Stimulated activated CD8-positive, alpha-beta memory T cell treated with anti-CD3 and anti-CD28 coated beads, Interleukin-15, amount 100 ng/mL, for 4 hours (primary cell): ENCODE measurements at regions not wholly inside any gene's neighbourhood (a gene's known extent, or its start where the extent isn't known, plus 50 kb on each side); places are given as distances from the start of the nearest gene placed in this dataset.

Source experiments
- DNase-seq, 2 donors: peaks; one replicate each; pipeline ENCODE4 v3.0.0-alpha.2; 2020; ENCODE audit warnings: low read depth in 2 of 2

DNA sequence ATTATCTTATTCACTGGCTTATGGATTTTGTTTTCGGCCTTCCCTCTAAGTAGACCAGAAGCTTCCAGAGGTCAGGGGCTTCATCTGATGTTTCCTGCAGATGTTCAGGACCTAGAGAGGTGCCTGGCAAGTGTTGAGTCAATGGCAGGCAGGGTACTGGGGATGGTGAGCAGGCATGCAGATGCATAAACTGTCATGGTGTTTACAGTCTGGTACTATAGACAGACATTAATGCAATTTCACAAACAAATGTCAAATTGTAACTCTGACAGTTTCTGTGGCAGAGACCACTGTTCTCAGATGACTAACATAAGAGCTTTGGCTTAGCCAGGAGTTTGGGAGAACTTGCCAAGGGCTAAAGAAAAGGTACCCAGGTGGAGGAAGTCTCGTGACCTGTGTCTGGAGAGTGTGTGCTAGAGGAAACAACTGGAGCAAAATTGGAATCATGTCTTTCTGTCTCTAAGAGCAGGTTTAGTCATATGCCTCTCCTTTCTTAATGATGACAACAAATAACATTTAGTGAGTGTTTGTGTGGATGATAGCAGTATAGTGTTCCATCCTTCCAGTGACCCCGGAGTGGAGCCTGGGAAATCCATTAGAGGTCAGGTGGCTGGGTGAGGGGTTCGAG is 53.7 kb upstream of the TRAK1 start:
- no peak for DNase-seq

DNA sequence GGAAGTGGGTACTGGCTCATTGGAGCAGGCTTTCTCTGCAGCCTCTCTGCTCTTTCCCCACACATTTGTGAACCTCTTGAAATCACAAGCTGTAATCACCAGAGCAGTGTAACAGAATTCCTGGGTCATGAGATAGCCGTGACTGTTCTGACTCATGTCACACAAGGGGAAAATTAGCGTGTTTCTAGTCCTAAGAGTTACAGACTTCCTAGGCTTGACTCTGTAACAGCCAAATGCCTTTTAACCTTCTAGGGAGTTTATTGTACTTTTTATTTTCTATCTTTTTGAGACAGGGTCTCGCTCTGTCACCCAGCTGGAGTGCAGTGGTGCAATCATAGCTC is 54.7 kb upstream of the TRAK1 start:
- no peak for DNase-seq

DNA sequence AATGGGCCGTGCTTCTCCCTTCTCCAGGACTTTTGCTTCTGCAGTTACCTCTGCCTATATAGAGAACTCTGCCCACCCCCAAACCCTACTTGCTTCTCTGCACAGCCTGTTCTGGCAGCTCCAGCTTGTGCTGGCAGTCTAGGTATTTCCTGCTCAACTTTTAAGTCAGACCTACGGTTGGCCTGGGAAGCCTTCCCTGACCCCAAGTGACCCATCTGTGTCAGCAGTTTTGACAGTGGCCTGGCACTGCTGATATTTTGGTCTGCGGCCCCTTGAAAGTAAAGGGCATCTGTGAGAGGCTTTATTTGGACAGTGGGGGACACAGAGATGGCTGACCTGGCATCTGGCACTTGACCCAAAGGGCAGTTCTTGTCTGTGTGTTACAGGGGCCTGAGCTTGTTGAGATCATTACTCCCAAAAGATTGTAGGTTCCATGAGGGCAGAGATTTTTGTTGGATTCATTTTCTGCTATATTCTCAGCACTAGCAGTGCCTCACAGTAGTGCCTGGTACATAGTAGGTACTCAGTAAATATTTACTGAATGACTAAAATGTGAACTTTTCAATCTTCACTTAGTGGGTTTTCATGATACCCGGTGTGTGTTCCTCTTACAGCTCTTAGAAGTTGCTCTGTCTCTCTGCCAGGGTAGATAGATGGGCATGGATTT is 55.2 kb upstream of the TRAK1 start:
- DNase-seq = no peak

DNA sequence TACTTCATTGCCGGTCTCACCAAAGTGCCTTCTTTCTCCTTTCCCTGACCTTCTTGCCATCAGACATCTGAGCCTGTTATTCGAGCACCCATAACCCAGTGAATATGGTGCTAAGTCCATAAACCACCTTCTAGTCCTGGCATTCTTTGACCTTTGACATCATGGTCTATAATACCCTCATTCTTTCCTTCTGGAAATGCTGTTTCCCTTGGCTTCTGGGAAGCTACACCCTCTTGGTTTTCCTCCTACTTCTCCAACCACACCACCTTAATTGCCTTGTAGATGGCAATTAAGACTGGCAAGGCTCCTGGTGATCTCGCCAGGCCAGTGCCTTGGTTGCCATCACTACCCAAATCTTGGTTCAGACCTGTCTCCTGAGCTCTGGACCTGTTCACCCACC is 56.1 kb upstream of the TRAK1 start:
- DNase-seq = no peak

DNA sequence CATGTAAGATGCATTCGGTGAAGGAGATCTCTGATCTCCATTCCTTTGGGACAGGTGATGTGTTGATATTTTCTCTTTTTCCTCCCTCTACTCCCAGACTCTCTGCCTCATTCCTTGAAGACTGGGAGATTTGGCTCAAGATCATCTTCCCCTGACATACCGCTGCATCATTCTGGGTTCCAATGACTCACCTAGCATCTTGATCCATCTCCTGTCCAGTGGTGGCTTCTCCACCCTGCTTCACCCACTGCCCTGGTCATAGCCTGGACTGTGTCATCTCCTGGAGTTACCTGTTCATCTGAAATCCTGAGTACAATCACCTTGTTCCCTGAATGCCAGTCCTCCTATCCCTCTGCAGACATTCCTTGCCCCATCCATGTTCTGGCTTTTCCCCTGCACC is 57.4 kb upstream of the TRAK1 start:
- DNase-seq = no peak

DNA sequence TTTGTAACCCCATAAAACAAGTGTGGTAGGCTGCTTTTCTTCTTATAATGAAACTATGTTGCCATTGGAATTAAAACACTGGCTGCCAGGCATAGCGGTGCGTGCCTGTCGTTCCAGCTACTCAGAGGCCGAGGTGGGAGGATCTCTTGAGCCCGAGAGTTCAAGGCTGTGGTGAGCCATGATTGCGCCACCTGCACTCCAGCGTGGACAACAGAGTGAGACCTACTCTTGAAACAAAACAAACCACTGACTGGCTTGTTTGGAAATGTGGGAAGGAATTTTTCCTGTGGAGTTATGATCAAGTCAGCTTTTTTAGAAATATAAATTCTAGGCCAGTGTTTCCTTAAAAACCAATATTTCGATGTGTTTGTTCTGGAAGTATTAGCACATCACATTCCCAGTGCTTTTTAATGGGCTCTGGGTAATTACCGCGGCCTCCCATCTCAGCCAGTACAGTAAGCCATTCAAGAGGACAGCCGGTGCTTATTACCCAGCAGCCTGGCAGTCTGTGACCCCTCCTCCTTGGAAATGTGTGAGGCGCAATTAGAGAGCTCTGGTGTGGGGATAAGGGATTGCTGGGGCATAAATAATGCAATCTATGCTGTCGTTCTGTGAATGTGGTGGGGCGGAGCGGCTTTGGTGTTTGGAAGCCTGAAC is 58.3 kb upstream of the TRAK1 start:
- DNase-seq = no peak

DNA sequence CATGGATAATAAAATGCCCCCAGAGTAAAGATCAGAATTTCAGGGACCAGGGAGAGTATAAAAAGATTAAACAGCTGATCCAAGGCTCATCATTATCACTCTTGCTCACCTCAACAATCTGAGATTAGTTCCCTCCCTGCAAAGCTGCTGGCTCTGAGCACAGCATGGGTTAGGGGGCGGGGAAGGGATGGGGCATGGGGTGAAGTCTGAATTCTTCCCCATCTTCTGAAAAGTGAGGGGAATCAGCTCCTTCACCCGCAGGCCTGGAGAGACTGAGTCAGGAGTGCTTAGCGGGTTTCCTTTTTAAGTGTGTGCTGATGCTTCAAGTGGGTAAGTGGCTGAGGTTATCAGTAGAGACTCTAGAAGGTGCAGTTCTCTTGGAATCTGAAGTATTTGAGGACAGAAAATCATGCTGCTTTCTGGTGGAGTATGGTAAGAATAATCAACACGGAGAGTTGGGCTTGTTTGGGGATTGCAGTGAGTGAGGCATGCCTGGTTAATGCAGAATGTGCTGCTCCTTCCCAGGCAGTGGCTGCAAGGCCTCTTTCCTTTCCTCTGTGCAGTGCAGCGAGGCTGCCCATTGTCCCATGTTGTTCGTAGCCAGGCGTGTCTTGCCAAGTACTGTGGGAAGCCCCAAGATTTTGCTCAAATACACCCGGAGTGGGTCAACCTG is 59.2 kb upstream of the TRAK1 start:
- no peak for DNase-seq

DNA sequence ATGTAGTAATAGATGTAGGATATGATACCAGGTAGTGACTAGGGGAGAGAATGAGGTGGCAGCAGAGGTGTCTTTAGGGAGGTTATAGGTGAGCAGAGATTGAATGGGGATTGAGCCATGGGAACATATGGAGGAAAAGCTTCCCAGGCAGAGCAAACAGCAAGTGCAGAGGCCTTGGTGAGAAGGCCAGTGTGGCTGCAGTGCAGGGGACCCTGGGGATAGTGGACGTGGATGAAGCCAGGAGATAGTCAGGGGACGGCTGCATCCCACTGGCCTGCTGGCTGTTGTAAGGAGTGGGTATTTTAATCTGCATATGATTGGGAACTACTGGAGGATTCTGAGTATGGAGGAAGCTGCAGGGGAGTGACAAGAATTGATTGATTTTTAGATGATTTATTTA is 62.7 kb upstream of the TRAK1 start:
- DNase-seq = no peak

DNA sequence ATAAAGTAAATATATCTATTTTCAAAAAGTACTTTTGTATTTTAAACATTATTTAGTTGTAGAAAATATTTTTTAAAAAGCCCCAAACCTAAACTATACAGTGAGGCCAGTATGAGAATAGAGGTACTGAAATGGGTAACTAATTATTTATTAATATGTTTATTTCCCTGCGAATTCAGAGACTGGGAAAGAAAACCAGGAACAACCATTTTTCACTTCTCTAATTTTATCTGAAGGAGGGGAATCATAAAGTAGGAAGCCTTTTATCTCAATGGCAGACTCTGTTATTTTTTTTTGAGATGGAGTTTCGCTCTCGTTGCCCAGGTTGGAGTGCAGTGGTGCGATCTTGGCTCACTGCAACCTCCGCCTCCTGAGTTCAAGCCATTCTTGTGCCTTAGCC is 63.6 kb upstream of the TRAK1 start:
- no peak for DNase-seq

DNA sequence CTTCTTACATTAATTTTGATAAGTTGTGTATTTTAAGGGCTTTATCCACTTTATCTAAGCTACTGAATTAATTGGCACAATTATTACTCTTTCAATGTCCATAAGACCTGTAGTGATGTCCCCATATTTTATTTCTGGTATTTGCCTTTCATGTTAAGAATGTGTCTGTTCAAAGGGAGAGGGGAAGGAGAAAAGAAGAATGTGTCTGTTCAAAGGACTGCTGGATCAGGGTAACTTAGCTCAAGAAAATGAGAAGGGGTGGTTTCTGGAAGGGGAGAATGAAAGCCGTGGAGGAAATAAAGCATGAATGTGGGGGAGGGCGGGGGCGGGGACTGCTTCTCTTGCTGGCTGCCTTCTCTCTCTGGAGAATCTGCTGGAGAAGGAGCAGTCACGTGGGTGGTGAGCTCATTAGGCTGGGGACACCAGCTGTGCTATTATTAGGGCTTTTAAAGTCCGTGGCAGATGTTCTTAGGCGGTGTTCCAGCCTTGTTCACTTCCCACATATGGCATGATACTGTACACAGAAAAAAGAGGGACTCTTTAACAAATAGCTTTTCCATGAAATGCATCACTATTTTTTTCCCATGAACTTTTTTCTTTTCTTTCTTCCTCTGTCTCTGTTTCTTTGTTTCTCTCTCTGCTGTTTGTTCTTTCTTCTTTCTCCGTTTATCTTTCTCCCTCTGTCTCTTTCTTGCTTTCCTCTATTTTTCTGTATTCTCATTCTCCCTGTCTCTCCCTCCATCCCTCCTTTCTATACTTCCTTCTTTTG is 63.7 kb upstream of the ULK4 start:
- DNase-seq = no peak

DNA sequence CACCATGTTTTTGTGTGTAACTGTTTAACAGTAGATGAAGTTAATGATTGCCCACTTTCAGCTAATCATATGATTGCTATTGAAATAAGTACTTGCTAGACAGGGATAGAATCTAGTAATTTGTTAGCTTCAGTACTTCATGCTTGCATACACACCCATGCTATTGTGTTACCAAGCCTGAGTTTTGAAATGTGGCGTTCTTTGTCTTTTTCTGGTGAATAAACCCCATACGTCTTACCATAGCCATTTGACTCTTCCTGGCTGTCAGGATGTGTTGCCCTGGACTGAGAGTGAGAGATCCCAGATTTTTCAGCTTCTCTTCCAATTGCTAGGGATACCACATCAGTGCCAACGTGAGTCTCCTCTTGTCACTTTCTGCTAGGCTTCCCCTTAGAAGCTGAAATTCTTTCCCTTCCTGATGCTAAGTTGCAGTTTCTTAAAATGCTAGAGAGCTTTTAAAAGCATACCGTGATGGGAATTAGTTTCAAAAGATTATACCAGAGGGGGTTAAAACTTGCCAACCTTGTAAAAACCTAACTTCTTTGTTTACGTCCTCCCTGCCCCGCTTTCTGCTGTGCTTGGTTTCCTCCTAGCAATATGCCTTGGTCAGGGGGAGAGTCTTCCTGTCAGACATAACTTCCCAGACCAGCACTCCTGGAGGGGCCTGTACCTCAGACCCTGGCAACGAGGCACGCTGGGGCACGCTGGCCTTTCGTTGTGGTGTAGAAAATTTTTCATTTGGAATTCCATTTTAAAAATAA is 62.9 kb upstream of the ULK4 start:
- no peak for DNase-seq

DNA sequence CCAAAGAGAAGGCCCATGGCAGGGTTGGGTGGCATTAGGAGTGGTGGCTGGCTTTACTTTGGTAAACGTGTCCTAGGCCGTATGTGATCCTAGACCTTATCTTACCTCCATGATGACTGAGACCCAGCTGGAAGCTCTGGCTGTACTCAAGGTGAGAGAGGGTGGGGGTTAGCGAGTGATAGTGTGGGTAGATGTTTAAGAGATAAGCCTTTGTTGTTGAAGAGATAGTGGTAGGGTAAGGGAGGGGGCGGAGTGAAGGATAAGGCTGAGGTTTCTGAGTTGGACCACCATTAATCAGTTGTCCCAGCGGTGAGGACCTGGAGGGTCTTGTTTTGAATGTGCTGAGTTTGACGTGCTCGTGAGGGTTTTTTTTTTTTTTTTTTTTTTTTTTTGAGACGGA is 61.5 kb upstream of the ULK4 start:
- DNase-seq = no peak

DNA sequence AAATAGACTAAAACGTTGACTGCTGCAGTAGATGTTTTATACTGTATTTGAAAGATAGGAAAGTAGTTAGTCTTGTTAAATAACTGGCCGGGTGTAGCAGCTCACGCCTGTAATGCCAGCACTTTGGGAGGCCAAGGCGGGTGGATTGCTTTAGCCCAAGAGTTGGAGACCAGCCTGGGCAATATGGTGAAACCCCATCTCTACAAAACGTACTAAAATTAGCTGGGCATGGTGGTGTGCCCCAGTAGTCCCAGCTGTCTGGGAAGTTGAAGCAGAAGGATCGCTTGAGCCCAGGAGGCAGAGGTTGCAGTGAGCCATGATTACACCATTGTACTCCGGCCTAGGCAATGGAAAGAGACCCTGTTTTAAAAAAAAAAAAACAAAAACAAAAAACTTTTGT is 60.5 kb upstream of the ULK4 start:
- no peak for DNase-seq

DNA sequence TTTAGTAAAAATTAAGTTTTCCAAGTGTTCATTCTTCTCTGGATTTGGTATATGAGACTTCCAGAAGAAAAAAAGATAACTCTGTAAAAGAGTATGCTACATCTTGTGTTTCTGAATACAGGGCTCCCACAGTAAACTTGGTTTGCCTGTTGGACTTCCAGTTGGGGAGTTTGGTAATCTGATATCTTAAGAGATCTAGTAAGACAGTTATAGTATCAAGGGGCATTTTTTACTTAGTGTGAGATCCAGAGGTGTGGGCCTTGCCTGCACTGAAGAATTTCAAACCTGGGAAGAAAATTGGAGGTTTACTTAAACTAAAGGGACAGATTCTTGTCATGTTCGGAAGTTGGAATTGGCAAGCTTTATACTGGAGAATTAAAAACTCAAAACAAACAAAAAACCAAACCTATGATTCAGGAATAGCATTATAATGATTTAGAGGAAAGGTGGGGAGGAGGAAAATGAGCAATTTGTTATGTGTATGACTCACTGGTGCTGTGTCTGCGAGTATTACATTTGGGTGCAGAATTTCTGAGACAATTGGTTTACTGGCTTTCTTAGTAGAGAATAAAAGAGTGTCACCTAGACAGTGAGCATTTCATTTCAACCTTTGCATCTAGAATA is 58.9 kb upstream of the ULK4 start:
- DNase-seq = no peak

DNA sequence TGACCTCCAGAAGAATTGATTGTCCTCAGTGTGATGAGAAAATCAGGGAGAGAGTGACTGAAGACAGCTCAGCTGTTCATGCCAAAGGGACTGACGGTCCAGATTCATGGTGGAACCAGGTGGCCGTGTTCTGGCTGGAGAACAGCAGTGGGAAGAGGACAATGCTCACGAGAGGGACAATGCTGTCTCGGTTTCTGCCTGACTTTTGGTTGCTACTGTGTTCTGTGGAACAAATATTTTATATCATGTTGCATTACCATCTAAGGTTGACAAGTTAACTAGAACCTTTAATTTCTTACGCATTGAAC is 58.0 kb upstream of the ULK4 start:
- no peak for DNase-seq

DNA sequence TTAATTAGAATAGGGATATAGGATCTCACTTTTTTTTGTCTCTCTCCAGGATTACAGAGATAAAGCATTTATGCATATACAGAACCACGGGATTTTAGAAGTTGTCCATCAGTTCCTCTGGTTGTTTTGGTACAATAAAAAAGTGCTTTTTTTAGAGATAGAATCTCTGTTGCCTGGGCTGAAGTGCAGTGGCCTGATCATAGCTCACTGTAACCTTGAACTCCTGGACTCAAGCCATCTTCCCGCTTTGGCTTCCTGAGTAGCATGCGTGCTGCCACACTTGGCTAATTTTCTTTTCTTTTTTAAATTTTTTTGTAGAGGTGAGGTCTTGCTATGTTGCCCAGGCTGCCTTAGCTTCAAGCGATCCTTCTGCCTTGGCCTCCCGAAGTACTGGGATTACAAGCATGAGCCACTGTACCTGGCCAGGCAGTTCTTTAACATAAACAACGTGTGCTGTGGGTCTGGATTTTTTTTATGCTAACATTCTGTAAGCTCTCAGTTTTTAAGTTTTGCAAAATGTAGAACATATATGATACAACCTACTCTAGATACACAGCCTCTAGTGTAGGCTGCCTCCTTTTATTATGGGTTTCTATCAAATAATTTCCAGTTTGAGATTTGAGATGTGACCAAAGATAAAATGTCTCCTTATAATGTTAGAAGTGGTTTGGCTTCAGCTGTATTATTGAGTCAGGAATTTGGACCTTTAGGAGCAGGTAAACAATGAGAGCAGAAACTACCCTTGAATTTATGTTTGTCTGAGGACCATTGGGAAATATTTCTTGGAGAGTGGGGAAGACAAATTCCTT is 57.4 kb upstream of the ULK4 start:
- DNase-seq = no peak

DNA sequence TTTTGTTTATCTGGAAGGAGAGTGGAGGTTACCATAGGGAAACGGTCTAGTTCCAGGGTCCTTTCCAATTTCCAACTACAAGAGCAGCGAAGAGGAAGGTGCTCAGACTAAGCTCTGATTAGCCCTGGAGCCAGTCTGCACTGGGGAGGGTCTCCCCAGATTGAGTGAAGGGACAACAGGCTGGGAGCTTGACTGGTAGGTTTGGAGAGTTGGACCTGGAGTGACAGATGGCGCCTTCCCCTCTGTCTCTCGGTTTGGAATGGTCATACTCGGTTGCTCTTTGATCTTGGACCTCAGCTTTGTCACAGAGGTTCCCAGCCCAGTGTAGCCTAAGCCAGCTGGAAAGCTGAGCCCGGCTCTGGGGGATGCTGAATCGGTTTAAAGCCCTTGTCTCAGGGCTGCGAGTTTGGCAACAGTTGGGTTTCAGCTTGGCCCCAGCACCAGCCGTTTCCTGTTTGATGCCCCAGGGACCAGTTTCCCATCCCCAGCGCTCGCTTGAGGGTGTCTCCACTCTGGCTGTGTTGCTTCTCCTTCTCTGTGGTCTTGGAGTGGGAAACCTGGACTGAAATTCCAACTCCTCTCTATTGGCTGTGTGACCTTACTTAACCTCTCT is 53.1 kb upstream of the ULK4 start:
- no peak for DNase-seq

DNA sequence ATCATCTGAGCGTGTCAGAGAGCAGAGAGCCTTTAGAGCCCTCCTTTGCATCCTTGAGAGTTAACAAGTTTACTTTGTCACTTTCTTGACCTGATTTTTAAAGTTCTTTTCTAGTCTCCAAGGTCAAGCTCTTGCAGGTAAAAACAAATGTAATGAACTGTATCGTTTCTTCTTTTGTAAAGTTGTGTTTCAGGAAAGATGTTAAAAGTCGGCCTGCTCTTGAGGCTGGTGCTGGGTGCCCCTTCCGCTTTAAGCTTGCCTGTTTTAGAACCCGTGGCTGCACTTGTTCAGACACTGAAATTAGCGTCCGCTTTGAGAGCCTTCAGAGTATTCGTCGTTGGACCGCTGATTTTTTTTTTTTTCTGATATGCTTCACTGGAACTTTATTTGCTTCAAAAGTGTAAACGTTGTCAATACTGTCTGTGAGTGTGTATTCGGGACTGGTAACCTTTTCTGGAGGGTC is 52.6 kb upstream of the ULK4 start:
- no peak for DNase-seq

DNA sequence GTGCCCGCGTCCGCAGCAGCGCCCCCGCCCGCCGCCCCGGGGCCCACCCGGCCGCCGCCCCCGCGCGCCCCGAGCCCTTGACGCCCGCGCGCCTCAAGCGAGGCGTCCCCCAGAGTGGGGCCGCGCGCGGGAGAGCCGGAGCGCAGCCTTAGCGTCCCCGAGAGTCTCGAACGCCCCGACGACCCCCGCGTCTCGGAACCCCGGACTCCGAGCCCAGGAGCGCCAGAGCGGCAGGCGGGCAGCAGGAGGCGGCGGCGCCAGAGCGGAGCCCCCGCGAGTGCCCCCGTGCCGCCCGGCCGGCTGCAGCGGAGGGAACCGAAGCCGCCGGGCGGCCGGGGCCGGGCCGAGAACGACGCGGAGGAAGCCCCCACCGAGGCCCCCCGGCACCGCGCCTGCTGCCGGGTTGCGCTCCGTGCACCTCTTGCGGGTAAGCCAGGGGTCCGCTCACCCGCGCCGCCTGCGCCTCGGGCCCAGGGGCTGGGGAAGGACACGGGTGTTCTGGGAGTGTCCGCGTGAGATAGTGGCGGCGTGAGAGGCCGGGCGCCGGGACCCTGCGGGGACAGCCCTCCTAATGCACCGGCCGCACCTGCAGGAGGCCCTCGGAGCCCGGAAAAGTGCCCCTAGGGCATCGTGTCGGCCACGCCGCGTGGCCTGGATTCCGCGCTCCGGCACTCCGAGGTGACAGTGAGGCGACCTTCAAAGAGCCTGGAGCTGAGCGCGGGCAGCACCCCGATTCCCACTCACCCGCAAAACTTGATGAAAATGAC is 52.0 kb upstream of the ULK4 start:
- peak in 1 of 2 donors; percentile 11 for DNase-seq
